PFSK-1 (cell line): ENCODE measurements at regions not wholly inside any gene's neighbourhood (a gene's known extent, or its start where the extent isn't known, plus 50 kb on each side); places are given as distances from the start of the nearest gene placed in this dataset.

Experiments
- FOXP2 ChIP-seq: optimal IDR thresholded peaks from 2 replicates; pipeline ENCODE3; 2011; ENCODE audit warnings: borderline replicate concordance, control low read depth, inconsistent platforms; ENCODE audit not compliant: insufficient read depth; ENCODE audit errors: extremely low read length, extremely low read depth
- POLR2AphosphoS5 ChIP-seq: IDR thresholded peaks from 2 replicates; pipeline ENCODE4 v1.6.1; 2012; ENCODE audit warnings: low read depth, mild to moderate bottlenecking, control low read depth, low read length, moderate library complexity
- SIN3A ChIP-seq: IDR thresholded peaks from 2 replicates; pipeline ENCODE4 v1.6.1; 2012; ENCODE audit warnings: mild to moderate bottlenecking, low read length, moderate library complexity, borderline replicate concordance; ENCODE audit not compliant: insufficient read depth
- TAF1 ChIP-seq: IDR thresholded peaks from 2 replicates; pipeline ENCODE4 v1.6.1; 2012; ENCODE audit warnings: low read length, control low read depth, borderline replicate concordance; ENCODE audit not compliant: insufficient read depth
- TF ChIP-seq, protein P1 (sequence below), 2 experiments: IDR thresholded peaks; 2 replicates each; pipeline versions ENCODE4 v1.6.1 to v1.8.0; 2011 to 2012; ENCODE audit warnings: low read depth in 2 of 2, low read length in 2 of 2, control low read depth in 1 of 2, inconsistent platforms in 1 of 2, mild to moderate bottlenecking in 1 of 2, moderate library complexity in 1 of 2; ENCODE audit not compliant: insufficient read depth in 1 of 2

DNA sequence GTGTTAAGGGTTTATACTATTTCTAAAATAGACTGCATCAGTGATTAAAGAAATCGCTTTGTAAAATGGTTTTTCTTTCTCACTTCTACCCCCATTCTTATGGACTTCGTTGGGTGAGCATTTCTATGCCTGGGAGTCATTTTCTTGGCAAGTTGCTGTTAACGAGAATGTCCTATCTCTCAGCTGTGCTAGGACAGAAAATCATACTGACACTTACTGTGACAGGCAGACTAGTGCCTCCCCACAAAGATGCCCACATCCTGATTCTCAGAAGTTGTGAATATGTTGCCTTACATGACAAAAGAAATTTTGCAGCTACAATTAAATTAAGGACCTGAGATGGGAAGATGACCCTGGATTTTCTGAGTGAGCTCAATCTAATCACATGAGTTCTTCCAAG is 65.1 kb upstream of the NMUR2 start:
- no peak for TF ChIP-seq SIN3A
- no peak for TF ChIP-seq POLR2AphosphoS5
- no peak for TF ChIP-seq TAF1

- TF ChIP-seq TAF1 (no peak), FOXP2 (no peak), SIN3A (no peak), POLR2AphosphoS5 (no peak)
- TF ChIP-seq, protein P1, sequence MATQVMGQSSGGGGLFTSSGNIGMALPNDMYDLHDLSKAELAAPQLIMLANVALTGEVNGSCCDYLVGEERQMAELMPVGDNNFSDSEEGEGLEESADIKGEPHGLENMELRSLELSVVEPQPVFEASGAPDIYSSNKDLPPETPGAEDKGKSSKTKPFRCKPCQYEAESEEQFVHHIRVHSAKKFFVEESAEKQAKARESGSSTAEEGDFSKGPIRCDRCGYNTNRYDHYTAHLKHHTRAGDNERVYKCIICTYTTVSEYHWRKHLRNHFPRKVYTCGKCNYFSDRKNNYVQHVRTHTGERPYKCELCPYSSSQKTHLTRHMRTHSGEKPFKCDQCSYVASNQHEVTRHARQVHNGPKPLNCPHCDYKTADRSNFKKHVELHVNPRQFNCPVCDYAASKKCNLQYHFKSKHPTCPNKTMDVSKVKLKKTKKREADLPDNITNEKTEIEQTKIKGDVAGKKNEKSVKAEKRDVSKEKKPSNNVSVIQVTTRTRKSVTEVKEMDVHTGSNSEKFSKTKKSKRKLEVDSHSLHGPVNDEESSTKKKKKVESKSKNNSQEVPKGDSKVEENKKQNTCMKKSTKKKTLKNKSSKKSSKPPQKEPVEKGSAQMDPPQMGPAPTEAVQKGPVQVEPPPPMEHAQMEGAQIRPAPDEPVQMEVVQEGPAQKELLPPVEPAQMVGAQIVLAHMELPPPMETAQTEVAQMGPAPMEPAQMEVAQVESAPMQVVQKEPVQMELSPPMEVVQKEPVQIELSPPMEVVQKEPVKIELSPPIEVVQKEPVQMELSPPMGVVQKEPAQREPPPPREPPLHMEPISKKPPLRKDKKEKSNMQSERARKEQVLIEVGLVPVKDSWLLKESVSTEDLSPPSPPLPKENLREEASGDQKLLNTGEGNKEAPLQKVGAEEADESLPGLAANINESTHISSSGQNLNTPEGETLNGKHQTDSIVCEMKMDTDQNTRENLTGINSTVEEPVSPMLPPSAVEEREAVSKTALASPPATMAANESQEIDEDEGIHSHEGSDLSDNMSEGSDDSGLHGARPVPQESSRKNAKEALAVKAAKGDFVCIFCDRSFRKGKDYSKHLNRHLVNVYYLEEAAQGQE (IDR thresholded peaks at IDR 0.05; ENCODE audit: insufficient read depth in 1 of 2, low read depth in 2 of 2, low read length in 2 of 2) = no peak
Measured at GRCh38 chr5:152472083-152472482, 67.0 kb upstream of the NMUR2 start.

DNA sequence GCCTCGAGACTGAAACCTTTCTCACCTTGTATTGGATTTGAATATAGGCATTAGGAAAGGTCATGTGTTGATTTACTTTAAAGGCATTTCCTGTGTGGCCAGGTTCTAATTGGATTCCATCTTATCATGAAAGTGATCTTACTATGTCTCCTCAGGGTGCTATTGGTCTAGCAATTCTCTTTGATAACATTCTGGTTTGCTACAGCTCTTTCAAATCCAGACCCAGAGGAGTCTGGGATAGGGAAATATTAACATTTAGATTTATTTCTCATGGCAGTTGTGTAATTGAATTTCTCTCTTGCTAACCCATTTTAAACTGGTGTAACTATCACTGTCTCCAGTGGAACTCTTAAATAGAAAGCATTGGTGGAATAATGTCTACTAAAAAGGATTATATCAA is 69.9 kb upstream of the NMUR2 start:
- TF ChIP-seq TAF1 (no peak), SIN3A (no peak), FOXP2 (no peak)
- TF ChIP-seq, protein P1 (IDR thresholded peaks at IDR 0.05; ENCODE audit: insufficient read depth in 1 of 2, low read depth in 2 of 2, low read length in 2 of 2) = no peak

DNA sequence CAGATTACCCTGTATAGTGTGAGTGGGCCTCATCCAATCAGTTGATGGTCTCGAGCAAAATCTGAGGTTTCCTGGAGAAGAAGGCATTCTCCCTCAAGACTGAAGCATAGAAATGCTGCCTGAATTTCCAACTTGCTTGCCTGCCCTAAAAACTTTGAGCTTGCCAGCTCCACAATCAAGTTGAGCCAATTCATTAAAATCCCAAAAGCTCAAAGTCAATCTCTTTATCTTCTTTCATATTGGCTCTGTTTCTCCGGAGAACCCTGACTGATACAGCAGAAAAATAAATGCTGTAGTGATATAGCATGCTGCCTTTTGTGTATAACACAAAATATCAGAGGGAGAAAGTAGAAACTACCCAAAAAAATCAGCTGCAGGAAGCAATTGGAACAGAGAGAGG is 72.5 kb upstream of the NMUR2 start:
- TF ChIP-seq SIN3A = no peak
- TF ChIP-seq TAF1 = no peak
- TF ChIP-seq, protein P1 (IDR thresholded peaks at IDR 0.05; ENCODE audit: insufficient read depth in 1 of 2, low read depth in 2 of 2, low read length in 2 of 2) = no peak
- TF ChIP-seq FOXP2 = no peak
- no peak for TF ChIP-seq POLR2AphosphoS5

- TF ChIP-seq TAF1 = no peak
- TF ChIP-seq SIN3A = no peak
- no peak for TF ChIP-seq POLR2AphosphoS5
- no peak for TF ChIP-seq FOXP2
- TF ChIP-seq, protein P1 (IDR thresholded peaks at IDR 0.05; ENCODE audit: insufficient read depth in 1 of 2, low read depth in 2 of 2, low read length in 2 of 2) = no peak
Measured at GRCh38 chr5:152487130-152487529, 82.1 kb upstream of the NMUR2 start.
